Activated effector memory CD4-positive, alpha-beta T cell treated with Interleukin-2 at 50 U/mL for 16 hours (primary cell): ENCODE measurements at regions not wholly inside any gene's neighbourhood (a gene's known extent, or its start where the extent isn't known, plus 50 kb on each side); places are given as distances from the start of the nearest gene placed in this dataset.

Experiments
- DNase-seq: peaks from one replicate; pipeline ENCODE4 v3.0.0-alpha.2; 2020

GRCh38 chr2:9774266-9774665 lies 69.0 kb upstream of the TAF1B start:
- no peak for DNase-seq

GRCh38 chr2:9775351-9775750 lies 67.9 kb upstream of the TAF1B start:
- no peak for DNase-seq

- DNase-seq, result no peak
Measured at GRCh38 chr2:9775999-9776712, 67.1 kb upstream of the TAF1B start.

GRCh38 chr2:9777081-9777480 lies 66.2 kb upstream of the TAF1B start:
- no peak for DNase-seq

GRCh38 chr2:9778012-9778411 lies 65.3 kb upstream of the TAF1B start:
- no peak for DNase-seq

GRCh38 chr2:9778471-9779316 lies 64.6 kb upstream of the TAF1B start:
- DNase-seq, result no peak

- peak; percentile 43 for DNase-seq
Measured at GRCh38 chr2:9779596-9780264, 63.5 kb upstream of the TAF1B start.

GRCh38 chr2:9780368-9781130 lies 62.7 kb upstream of the TAF1B start:
- DNase-seq, result no peak

GRCh38 chr2:9781252-9781651 lies 62.0 kb upstream of the TAF1B start:
- DNase-seq, result no peak

GRCh38 chr2:9782197-9782719 lies 61.0 kb upstream of the TAF1B start:
- DNase-seq, result peak; percentile 67

- DNase-seq, result no peak
Measured at GRCh38 chr2:9789371-9789770, 53.9 kb upstream of the TAF1B start.

GRCh38 chr2:9790702-9791225 lies 52.5 kb upstream of the TAF1B start:
- DNase-seq, result no peak

- DNase-seq, result no peak
Measured at GRCh38 chr2:9791711-9792110, 51.6 kb upstream of the TAF1B start.

GRCh38 chr2:9793156-9793917 lies 49.9 kb upstream of the TAF1B start:
- no peak for DNase-seq
